ENCODE measurements at regions not wholly inside any gene's neighbourhood (a gene's known extent, or its start where the extent isn't known, plus 50 kb on each side); places are given as distances from the start of the nearest gene placed in this dataset.
"Not testable (repeated sequence)": the region's sequence is repeated elsewhere in the genome, so short reads cannot be mapped to it uniquely, and the experiment has no call there.

GRCh38 chr6:7028963-7029362 lies 78.8 kb upstream of the RREB1 start:
- not testable (repeated sequence) for TF ChIP-seq POLR2A (IDR thresholded peaks at IDR 0.05; ENCODE audit: low read depth, low read length); TAF1 (IDR thresholded peaks at IDR 0.05; ENCODE audit: borderline replicate concordance, low read depth, low read length); POLR2AphosphoS5 (IDR thresholded peaks at IDR 0.05; ENCODE audit: low read depth, low read length)

Measured in GM12892 (cell line).